PC-9 (cell line): ENCODE measurements at regions not wholly inside any gene's neighbourhood (a gene's known extent, or its start where the extent isn't known, plus 50 kb on each side); places are given as distances from the start of the nearest gene placed in this dataset.

ENCODE experiments used
- BruUV-seq: library from RNA; stranded (reverse); fragments of 400-500 nt; replicated peaks from 2 replicates; lab custom pipeline; 2021; lab: Mats Ljungman, UMichigan
- CTCF ChIA-PET: fragments of 300-600 bp; sonication (Branson Sonifier 250); formaldehyde crosslinking; loops from one replicate; lab custom pipeline; 2022; ENCODE audit warnings: antibody characterized with exemption; lab: Charles Lee
- POLR2A ChIA-PET: fragments of 300-600 bp; sonication (Branson Sonifier 250); formaldehyde crosslinking; loops from one replicate; lab custom pipeline; 2022; ENCODE audit warnings: antibody characterized with exemption; ENCODE audit not compliant: unreplicated experiment; lab: Charles Lee
- DNase-seq, 2 experiments: peaks; one replicate each; pipeline versions ENCODE4 v3.0.0 to v3.0.0-alpha.2; 2015 to 2022; ENCODE audit warnings: mixed read lengths in 1 of 2
- H2AFZ ChIP-seq: fragments of 200-600 bp; sonication (generic); 2 replicates; pipeline ENCODE4 v1.8.1; 2017; ENCODE audit warnings: antibody characterized with exemption
- H3F3A ChIP-seq: fragments of 200-600 bp; sonication (generic); 2 replicates; pipeline ENCODE4 v1.8.1; 2017; ENCODE audit warnings: antibody characterized with exemption, mild to moderate bottlenecking, low read depth; ENCODE audit not compliant: insufficient read depth
- H3K27ac ChIP-seq: fragments of 200-600 bp; sonication (generic); 2 replicates; pipeline ENCODE4 v1.6.1; 2016; ENCODE audit warnings: mixed run types
- H3K27me3 ChIP-seq: fragments of 200-600 bp; sonication (generic); 2 replicates; pipeline ENCODE4 v1.6.1; 2016; ENCODE audit warnings: low read depth, mixed run types; ENCODE audit not compliant: insufficient read depth
- H3K36me3 ChIP-seq: fragments of 200-600 bp; sonication (generic); 2 replicates; pipeline ENCODE4 v1.6.1; 2016; ENCODE audit warnings: low read depth, mixed run types
- H3K4me1 ChIP-seq: fragments of 200-600 bp; sonication (generic); replicated peaks from 2 replicates; pipeline ENCODE4 v1.6.1; 2016; ENCODE audit warnings: mixed run types; ENCODE audit not compliant: insufficient read depth
- H3K4me2 ChIP-seq: fragments of 200-600 bp; sonication (generic); 2 replicates; pipeline ENCODE4 v1.6.1; 2017; ENCODE audit warnings: mixed run types
- H3K4me3 ChIP-seq: fragments of 200-600 bp; sonication (generic); 2 replicates; pipeline ENCODE4 v1.6.1; 2016; ENCODE audit warnings: mixed run types
- H3K79me2 ChIP-seq: fragments of 200-600 bp; sonication (generic); 2 replicates; pipeline ENCODE4 v1.6.1; 2017; ENCODE audit warnings: low read depth, mixed run types
- H3K9me2 ChIP-seq: fragments of 200-600 bp; sonication (generic); 2 replicates; pipeline ENCODE4 v1.8.1; 2017; ENCODE audit warnings: mild to moderate bottlenecking; ENCODE audit not compliant: insufficient read depth
- H3K9me3 ChIP-seq: fragments of 200-600 bp; sonication (generic); 2 replicates; pipeline ENCODE4 v1.8.1; 2016; ENCODE audit warnings: low read depth; ENCODE audit not compliant: insufficient read depth
- H4K20me1 ChIP-seq: fragments of 200-600 bp; sonication (generic); 2 replicates; pipeline ENCODE4 v1.8.1; 2017; ENCODE audit not compliant: insufficient read depth
- EZH2 ChIP-seq: fragments of 200-600 bp; sonication (generic); IDR thresholded peaks from 2 replicates; pipeline ENCODE4 v1.8.0; 2017; ENCODE audit warnings: antibody characterized with exemption, low read depth
- intact Hi-C: fragments of 100-400 bp; cut with micrococcal nuclease; formaldehyde crosslinking; loops from one replicate; pipeline ENCODE4 v1.10.0; 2022; ENCODE audit not compliant: unreplicated experiment
- TF ChIP-seq, protein P1 (sequence below): fragments of 200-600 bp; sonication (generic); conservative IDR thresholded peaks from 2 replicates; pipeline ENCODE4 v1.6.1; 2017; ENCODE audit warnings: mixed run types, antibody characterized with exemption, mild to moderate bottlenecking, moderate library complexity

DNA sequence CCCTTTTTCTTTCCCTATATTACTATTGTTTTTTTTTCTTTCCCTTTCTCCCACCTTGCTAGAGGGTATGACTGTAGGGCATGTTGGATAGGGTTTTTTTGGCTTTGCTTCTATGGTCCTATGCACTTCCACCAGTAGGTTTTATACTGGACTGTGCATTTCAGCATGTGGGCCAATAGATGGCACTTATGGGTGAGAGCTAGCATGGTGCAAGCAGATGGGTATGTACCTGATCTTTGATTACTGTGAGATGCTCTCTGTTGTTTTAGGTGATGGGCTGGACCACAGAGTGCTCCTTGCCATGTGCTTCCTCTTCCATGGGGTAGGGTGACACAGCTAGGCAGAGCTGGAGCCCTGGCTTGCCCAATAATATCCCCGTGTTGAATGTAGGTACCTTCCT is 128.5 kb upstream of the CHD6 start:
- Histone ChIP-seq H3K4me1 (no peaks in the 10 kb centered on the region), H3F3A (no peaks in the 10 kb centered on the region), H3K4me3 (no peak overlapping the region), H3K4me2 (no peak overlapping the region), H3K27ac (no peak overlapping the region), H2AFZ (no peak overlapping the region), H3K27me3 (peaks cover 59% of the 10 kb centered on the region), H3K36me3 (no peaks in the 10 kb centered on the region), H3K9me2 (no peaks in the 10 kb centered on the region), H3K79me2 (no peaks in the 10 kb centered on the region), H4K20me1 (no peaks in the 10 kb centered on the region), H3K9me3 (no peaks in the 10 kb centered on the region; the same call in 1 of the 2 replicates)
- intact Hi-C loops: no loop called here
- BruUV-seq: no TSS peak
- CTCF ChIA-PET: interaction anchor here (0.6 kb wide), 1 partner anchor 37 kb away, joined by 10 read pairs; no protein-coding TSS in a partner anchor
- DNase-seq: no peak
- POLR2A ChIA-PET: no interaction called here
- no peak for TF ChIP-seq EZH2
- TF ChIP-seq, protein P1, sequence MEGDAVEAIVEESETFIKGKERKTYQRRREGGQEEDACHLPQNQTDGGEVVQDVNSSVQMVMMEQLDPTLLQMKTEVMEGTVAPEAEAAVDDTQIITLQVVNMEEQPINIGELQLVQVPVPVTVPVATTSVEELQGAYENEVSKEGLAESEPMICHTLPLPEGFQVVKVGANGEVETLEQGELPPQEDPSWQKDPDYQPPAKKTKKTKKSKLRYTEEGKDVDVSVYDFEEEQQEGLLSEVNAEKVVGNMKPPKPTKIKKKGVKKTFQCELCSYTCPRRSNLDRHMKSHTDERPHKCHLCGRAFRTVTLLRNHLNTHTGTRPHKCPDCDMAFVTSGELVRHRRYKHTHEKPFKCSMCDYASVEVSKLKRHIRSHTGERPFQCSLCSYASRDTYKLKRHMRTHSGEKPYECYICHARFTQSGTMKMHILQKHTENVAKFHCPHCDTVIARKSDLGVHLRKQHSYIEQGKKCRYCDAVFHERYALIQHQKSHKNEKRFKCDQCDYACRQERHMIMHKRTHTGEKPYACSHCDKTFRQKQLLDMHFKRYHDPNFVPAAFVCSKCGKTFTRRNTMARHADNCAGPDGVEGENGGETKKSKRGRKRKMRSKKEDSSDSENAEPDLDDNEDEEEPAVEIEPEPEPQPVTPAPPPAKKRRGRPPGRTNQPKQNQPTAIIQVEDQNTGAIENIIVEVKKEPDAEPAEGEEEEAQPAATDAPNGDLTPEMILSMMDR: no peak

DNA sequence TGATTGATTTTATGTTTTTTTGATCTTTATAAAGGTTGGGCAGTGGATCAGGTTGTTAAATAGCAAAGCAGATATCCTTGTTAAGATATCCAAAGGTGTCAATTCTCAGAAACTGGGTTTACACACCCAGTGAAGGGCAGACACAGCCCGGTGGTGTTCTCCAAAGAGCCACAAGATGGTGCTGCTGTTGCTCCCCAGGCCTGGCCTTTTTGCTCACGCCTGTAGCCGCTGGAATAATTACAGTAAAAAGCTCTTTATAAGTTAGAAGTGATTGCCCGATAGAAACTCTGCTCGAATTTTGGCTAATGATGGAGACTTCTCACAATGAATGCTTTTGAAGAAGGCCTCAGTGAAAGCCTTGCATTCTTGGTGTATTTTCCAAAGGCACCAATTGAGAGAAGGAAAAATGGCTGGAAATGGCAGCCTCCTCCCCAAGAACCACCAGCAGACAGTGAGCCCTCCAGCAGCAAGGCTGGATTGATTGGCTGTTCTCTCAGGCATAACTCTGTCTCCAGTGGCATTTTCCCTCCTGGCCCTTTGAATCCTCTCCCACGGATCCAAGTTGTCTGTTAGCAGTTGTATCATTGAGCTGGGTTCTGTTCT is 120.5 kb upstream of the CHD6 start:
- Histone ChIP-seq H3K27ac (no peak overlapping the region), H3K4me3 (no peak overlapping the region), H3K4me2 (no peak overlapping the region)

DNA sequence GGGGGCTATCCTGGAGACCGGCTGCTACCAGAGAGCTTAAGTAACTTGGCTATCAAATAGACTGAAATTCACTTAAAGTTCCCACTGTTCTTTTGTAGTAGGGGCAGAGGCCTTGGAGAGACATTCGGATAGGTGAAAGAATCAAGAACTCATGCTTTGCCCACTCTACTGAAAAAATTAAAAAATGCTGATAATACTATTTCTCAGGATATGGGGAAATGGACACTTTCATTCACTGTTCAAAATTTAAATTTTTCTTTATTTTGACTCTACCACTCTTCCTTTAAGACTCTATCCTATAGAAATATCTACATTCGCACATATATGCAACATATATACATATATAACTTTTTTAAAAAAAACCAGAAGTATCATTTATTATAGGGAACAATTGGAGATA is 117.8 kb upstream of the CHD6 start:
- H3K4me3 ChIP-seq: no peak overlapping the region
- no peaks in the 10 kb centered on the region for H3F3A ChIP-seq
- no peaks in the 10 kb centered on the region for H3K9me2 ChIP-seq
- intact Hi-C loops: loop anchor here (2.0 to 10.0 kb wide), 2 partner anchors 395 to 789 kb away; partner anchors contain the start of gene LPIN3
- no peak overlapping the region for H2AFZ ChIP-seq
- CTCF ChIA-PET: no interaction called here
- BruUV-seq: no TSS peak
- H3K4me2 ChIP-seq: no peak overlapping the region
- peaks cover 11% of the 10 kb centered on the region; the same call in 1 of the 2 replicates for H3K27me3 ChIP-seq
- TF ChIP-seq, protein P1: no peak
- TF ChIP-seq EZH2: no peak
- H3K36me3 ChIP-seq: no peaks in the 10 kb centered on the region
- no peak overlapping the region for H3K27ac ChIP-seq
- no peak for DNase-seq
- no peaks in the 10 kb centered on the region for H3K4me1 ChIP-seq
- POLR2A ChIA-PET: no interaction called here
- no peaks in the 10 kb centered on the region for H3K79me2 ChIP-seq
- no peaks in the 10 kb centered on the region for H3K9me3 ChIP-seq
- H4K20me1 ChIP-seq: no peaks in the 10 kb centered on the region

More for the DNA sequence above, 120.5 kb upstream of the CHD6 start:
- peak in 1 of 2 experiments; percentile 59 for DNase-seq
- no peaks in the 10 kb centered on the region for H4K20me1 ChIP-seq
- no peaks in the 10 kb centered on the region for H3K9me2 ChIP-seq
- intact Hi-C loops: loop anchor here (1.0 to 10.0 kb wide), 4 partner anchors 786 to 1670 kb away; no protein-coding TSS in a partner anchor
- H3K36me3 ChIP-seq: no peaks in the 10 kb centered on the region
- ChIA-PET POLR2A (interaction anchor here (0.7 kb wide), 1 partner anchor 893 kb away, joined by 3 read pairs; no protein-coding TSS in a partner anchor), CTCF (interaction anchor here (0.6 to 1.4 kb wide), 2 partner anchors 265 to 1671 kb away, joined by 5 to 9 read pairs; no protein-coding TSS in a partner anchor)
- H3K4me1 ChIP-seq: no peaks in the 10 kb centered on the region
- H3K27me3 ChIP-seq: peaks cover 38% of the 10 kb centered on the region
- no peaks in the 10 kb centered on the region for H3K9me3 ChIP-seq
- H2AFZ ChIP-seq: no peak overlapping the region
- no peak for TF ChIP-seq EZH2
- TF ChIP-seq, protein P1: peak; percentile 89
- H3K79me2 ChIP-seq: no peaks in the 10 kb centered on the region
- H3F3A ChIP-seq: no peaks in the 10 kb centered on the region
- BruUV-seq: no TSS peak
